DND-41 (cell line): ENCODE measurements at regions not wholly inside any gene's neighbourhood (a gene's known extent, or its start where the extent isn't known, plus 50 kb on each side); places are given as distances from the start of the nearest gene placed in this dataset.

Experiments used
- CTCF ChIP-seq: IDR thresholded peaks from 2 replicates; pipeline ENCODE4 v1.5.1; 2012; ENCODE audit warnings: borderline replicate concordance, low read length, moderate library complexity, mild to moderate bottlenecking; ENCODE audit not compliant: poor library complexity, severe bottlenecking; ENCODE audit errors: extremely low read depth
- EZH2 ChIP-seq: IDR thresholded peaks from 3 replicates; pipeline ENCODE4 v1.6.1; 2012; ENCODE audit warnings: borderline replicate concordance, low read depth, mild to moderate bottlenecking, moderate library complexity, low read length, inconsistent platforms; ENCODE audit not compliant: severe bottlenecking

- no peak for TF ChIP-seq EZH2
- TF ChIP-seq CTCF: no peak
These were observed 125.6 kb upstream of the NFIB start for GRCh38 chr9:14439555-14439954.
